ENCODE measurements at regions not wholly inside any gene's neighbourhood (a gene's known extent, or its start where the extent isn't known, plus 50 kb on each side); places are given as distances from the start of the nearest gene placed in this dataset.

DNA sequence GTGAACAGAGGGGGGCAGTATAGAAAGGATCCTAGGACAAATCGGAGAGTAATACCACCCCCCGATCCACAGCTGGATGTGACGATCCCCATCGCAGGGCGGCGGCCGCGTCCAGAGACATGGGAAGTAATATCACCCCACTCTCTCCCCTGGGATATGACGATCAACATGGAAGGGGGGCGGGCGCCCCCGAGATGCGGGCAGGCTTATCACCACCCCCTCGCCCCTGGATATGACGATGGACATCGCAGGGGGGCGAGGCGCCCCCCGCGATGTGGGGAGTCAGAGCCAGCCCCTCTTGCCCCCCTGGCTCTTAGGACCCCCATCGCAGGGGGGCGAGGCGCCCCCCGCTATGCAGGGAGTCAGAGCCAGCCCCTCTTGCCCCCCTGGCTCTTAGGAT, 120.4 kb upstream of the OSBPL11 start:
- TF ChIP-seq, protein P1, sequence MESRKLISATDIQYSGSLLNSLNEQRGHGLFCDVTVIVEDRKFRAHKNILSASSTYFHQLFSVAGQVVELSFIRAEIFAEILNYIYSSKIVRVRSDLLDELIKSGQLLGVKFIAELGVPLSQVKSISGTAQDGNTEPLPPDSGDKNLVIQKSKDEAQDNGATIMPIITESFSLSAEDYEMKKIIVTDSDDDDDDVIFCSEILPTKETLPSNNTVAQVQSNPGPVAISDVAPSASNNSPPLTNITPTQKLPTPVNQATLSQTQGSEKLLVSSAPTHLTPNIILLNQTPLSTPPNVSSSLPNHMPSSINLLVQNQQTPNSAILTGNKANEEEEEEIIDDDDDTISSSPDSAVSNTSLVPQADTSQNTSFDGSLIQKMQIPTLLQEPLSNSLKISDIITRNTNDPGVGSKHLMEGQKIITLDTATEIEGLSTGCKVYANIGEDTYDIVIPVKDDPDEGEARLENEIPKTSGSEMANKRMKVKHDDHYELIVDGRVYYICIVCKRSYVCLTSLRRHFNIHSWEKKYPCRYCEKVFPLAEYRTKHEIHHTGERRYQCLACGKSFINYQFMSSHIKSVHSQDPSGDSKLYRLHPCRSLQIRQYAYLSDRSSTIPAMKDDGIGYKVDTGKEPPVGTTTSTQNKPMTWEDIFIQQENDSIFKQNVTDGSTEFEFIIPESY (CRISPR knock-in tag; IDR thresholded peaks at IDR 0.05) = no peak
- TF ChIP-seq ATF4 (CRISPR knock-in tag; IDR thresholded peaks at IDR 0.05) (no peak), POLR2A (conservative IDR thresholded peaks at IDR 0.05) (no peak), SMARCA4 (IDR thresholded peaks at IDR 0.05) (no peak), CREBBP (IDR thresholded peaks at IDR 0.05; ENCODE audit: low read depth, low read length) (no peak), MEF2D (tag; conservative IDR thresholded peaks at IDR 0.05; ENCODE audit: low read depth) (no peak), ZNF3 (CRISPR knock-in tag; IDR thresholded peaks at IDR 0.05) (no peak), RBBP5 (IDR thresholded peaks at IDR 0.05; ENCODE audit: borderline replicate concordance, insufficient read depth, low read length, poor library complexity, severe bottlenecking) (no peak), ZNF778 (CRISPR knock-in tag; IDR thresholded peaks at IDR 0.05) (no peak), ZNF696 (CRISPR knock-in tag; conservative IDR thresholded peaks at IDR 0.05) (no peak)
- TF ChIP-seq, protein P2, sequence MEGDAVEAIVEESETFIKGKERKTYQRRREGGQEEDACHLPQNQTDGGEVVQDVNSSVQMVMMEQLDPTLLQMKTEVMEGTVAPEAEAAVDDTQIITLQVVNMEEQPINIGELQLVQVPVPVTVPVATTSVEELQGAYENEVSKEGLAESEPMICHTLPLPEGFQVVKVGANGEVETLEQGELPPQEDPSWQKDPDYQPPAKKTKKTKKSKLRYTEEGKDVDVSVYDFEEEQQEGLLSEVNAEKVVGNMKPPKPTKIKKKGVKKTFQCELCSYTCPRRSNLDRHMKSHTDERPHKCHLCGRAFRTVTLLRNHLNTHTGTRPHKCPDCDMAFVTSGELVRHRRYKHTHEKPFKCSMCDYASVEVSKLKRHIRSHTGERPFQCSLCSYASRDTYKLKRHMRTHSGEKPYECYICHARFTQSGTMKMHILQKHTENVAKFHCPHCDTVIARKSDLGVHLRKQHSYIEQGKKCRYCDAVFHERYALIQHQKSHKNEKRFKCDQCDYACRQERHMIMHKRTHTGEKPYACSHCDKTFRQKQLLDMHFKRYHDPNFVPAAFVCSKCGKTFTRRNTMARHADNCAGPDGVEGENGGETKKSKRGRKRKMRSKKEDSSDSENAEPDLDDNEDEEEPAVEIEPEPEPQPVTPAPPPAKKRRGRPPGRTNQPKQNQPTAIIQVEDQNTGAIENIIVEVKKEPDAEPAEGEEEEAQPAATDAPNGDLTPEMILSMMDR (IDR thresholded peaks at IDR 0.05 in 2 of 3, conservative IDR thresholded peaks at IDR 0.05 in 1 of 3; ENCODE audit: insufficient read depth in 2 of 3, low read depth in 1 of 3, low read length in 3 of 3) = no peak
- TF ChIP-seq, protein P3, sequence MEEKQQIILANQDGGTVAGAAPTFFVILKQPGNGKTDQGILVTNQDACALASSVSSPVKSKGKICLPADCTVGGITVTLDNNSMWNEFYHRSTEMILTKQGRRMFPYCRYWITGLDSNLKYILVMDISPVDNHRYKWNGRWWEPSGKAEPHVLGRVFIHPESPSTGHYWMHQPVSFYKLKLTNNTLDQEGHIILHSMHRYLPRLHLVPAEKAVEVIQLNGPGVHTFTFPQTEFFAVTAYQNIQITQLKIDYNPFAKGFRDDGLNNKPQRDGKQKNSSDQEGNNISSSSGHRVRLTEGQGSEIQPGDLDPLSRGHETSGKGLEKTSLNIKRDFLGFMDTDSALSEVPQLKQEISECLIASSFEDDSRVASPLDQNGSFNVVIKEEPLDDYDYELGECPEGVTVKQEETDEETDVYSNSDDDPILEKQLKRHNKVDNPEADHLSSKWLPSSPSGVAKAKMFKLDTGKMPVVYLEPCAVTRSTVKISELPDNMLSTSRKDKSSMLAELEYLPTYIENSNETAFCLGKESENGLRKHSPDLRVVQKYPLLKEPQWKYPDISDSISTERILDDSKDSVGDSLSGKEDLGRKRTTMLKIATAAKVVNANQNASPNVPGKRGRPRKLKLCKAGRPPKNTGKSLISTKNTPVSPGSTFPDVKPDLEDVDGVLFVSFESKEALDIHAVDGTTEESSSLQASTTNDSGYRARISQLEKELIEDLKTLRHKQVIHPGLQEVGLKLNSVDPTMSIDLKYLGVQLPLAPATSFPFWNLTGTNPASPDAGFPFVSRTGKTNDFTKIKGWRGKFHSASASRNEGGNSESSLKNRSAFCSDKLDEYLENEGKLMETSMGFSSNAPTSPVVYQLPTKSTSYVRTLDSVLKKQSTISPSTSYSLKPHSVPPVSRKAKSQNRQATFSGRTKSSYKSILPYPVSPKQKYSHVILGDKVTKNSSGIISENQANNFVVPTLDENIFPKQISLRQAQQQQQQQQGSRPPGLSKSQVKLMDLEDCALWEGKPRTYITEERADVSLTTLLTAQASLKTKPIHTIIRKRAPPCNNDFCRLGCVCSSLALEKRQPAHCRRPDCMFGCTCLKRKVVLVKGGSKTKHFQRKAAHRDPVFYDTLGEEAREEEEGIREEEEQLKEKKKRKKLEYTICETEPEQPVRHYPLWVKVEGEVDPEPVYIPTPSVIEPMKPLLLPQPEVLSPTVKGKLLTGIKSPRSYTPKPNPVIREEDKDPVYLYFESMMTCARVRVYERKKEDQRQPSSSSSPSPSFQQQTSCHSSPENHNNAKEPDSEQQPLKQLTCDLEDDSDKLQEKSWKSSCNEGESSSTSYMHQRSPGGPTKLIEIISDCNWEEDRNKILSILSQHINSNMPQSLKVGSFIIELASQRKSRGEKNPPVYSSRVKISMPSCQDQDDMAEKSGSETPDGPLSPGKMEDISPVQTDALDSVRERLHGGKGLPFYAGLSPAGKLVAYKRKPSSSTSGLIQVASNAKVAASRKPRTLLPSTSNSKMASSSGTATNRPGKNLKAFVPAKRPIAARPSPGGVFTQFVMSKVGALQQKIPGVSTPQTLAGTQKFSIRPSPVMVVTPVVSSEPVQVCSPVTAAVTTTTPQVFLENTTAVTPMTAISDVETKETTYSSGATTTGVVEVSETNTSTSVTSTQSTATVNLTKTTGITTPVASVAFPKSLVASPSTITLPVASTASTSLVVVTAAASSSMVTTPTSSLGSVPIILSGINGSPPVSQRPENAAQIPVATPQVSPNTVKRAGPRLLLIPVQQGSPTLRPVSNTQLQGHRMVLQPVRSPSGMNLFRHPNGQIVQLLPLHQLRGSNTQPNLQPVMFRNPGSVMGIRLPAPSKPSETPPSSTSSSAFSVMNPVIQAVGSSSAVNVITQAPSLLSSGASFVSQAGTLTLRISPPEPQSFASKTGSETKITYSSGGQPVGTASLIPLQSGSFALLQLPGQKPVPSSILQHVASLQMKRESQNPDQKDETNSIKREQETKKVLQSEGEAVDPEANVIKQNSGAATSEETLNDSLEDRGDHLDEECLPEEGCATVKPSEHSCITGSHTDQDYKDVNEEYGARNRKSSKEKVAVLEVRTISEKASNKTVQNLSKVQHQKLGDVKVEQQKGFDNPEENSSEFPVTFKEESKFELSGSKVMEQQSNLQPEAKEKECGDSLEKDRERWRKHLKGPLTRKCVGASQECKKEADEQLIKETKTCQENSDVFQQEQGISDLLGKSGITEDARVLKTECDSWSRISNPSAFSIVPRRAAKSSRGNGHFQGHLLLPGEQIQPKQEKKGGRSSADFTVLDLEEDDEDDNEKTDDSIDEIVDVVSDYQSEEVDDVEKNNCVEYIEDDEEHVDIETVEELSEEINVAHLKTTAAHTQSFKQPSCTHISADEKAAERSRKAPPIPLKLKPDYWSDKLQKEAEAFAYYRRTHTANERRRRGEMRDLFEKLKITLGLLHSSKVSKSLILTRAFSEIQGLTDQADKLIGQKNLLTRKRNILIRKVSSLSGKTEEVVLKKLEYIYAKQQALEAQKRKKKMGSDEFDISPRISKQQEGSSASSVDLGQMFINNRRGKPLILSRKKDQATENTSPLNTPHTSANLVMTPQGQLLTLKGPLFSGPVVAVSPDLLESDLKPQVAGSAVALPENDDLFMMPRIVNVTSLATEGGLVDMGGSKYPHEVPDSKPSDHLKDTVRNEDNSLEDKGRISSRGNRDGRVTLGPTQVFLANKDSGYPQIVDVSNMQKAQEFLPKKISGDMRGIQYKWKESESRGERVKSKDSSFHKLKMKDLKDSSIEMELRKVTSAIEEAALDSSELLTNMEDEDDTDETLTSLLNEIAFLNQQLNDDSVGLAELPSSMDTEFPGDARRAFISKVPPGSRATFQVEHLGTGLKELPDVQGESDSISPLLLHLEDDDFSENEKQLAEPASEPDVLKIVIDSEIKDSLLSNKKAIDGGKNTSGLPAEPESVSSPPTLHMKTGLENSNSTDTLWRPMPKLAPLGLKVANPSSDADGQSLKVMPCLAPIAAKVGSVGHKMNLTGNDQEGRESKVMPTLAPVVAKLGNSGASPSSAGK (IDR thresholded peaks at IDR 0.05) = no peak

Measured in K562 (cell line).